Motor neuron (in vitro differentiated cells): ENCODE measurements at regions not wholly inside any gene's neighbourhood (a gene's known extent, or its start where the extent isn't known, plus 50 kb on each side); places are given as distances from the start of the nearest gene placed in this dataset.
A peak's percentile ranks its signal among the peaks of the same experiment; 100 is the strongest.

Experiments used
- ATAC-seq, 8 experiments: fragments of 200-7000 bp; cut with Tn5 transposase; replicated peaks in 6 of 8; 2 replicates each; pipeline ENCODE4 v1.8.0; 2021; ENCODE audit warnings: mild to moderate bottlenecking in 8 of 8, moderate library complexity in 8 of 8
- H3K27ac ChIP-seq, 2 donors: fragments of 250-450 bp; sonication (Bioruptor Pico); 2 replicates each; pipeline ENCODE4 v1.9.0; 2021; ENCODE audit warnings: antibody characterized with exemption in 2 of 2, mild to moderate bottlenecking in 2 of 2, moderate library complexity in 1 of 2
- H3K4me1 ChIP-seq, 2 donors: fragments of 250-450 bp; sonication (Bioruptor Pico); replicated peaks in 1 of 2; 2 replicates each; pipeline ENCODE4 v1.6.1; 2021; ENCODE audit warnings: antibody characterized with exemption in 2 of 2, mild to moderate bottlenecking in 2 of 2, moderate library complexity in 1 of 2
- H3K4me3 ChIP-seq, 5 donors: fragments of 250-450 bp; sonication (Bioruptor Pico); 2 replicates each; pipeline ENCODE4 v1.9.0; 2021; ENCODE audit warnings: antibody characterized with exemption in 5 of 5, mild to moderate bottlenecking in 5 of 5, moderate library complexity in 4 of 5
- WGBS, 10 experiments: fragments of 450-650 bp; shearing (Covaris generic); methylation state at CpG; one replicate each; pipeline ENCODE4 v1.0.0; 2022; 5-methylcytosine and 5-hydroxymethylcytosine counted together
- in situ Hi-C, 9 experiments: fragments of 400-800 bp; cut with MboI; loops; one replicate each; pipeline ENCODE4 v1.15.0; 2021; ENCODE audit warnings: low sequenced_read_pairs in 9 of 9, low pct_unique_long_range_greater_than_20kb in 2 of 9; ENCODE audit not compliant: unreplicated experiment in 9 of 9

DNA sequence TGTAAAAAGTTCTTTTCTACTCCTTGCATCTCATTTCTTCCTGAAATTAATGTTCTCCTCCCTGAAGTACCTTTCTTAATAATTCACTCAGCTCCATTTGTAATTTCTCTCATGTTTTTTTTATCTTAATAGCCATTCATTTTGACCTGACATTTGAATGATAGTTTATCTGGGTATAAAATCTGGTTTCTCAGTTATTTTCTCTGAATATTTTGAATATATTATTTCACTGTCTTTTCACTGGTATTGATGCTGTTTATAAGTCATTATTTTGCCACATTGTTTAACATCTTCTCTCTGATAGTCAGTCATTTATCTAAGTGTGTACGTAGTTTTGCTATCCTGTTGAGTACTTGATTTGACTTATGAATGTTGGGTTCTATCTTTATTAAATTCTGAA is 68.8 kb upstream of the ARHGAP18 start:
- in situ Hi-C loops, result loop anchor here in 1 of 9 experiments (25.0 kb wide), 1 partner anchor 234 kb away; the partner anchor contains the start of gene L3MBTL3
- H3K4me3 ChIP-seq, result no peak overlapping the region
- H3K4me1 ChIP-seq, result no peaks in the 10 kb centered on the region
- 0 to 67% (median 0%) methylated on average over 1 of the region's 1 CpG; no CpG with 5 or more reads in 1 of the 10 experiments for WGBS, 10 experiments
- ATAC-seq, result no peak
- no peak overlapping the region for H3K27ac ChIP-seq

GRCh38 chr6:129777371-129777770 is 67.4 kb upstream of the ARHGAP18 start:
- Histone ChIP-seq H3K4me3 (no peak overlapping the region), H3K27ac (no peak overlapping the region), H3K4me1 (no peaks in the 10 kb centered on the region)
- ATAC-seq, result no peak
- in situ Hi-C loops, result loop anchor here in 1 of 9 experiments (25.0 kb wide), 1 partner anchor 235 kb away; the partner anchor contains the start of gene L3MBTL3

DNA sequence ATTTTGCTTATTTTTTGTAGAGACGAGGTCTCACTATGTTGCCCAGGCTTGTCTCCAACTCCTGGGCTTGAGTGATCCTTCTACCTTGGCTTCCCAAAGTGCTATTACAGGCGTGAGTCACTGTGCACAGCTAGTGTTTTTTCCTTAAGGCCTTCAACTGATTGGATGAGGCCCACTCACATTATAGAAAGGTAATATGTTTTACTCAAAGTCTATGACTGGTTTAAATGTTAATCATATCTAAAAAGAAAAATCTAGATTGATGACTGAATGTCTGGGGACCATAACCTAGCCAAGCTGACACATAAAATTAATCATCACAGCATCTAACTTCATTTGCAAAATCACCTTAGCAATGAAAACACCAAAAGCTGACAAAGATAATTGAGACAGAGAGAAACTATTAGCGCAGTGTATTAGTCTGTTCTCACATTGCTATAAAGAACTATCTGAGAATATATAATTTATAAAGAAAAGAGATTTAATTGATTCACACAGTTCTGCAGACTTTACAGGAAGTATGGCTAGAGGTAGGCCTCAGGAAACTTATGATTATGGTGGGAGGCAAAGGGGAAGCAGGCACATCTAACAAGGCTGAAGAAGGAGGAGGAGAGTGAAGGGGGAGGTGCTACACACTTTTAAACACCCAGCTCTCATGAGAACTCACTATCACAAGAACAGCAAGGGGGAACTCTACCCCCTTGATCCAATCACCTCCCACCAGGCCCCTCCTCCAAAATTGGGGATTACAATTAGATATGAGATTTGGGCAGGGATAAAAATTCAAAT is 66.8 kb upstream of the ARHGAP18 start:
- 70 to 100% (median 89%) methylated on average over 1 to 3 of the region's 3 CpGs; no CpG with 5 or more reads in 1 of the 10 experiments for WGBS, 10 experiments
- ATAC-seq, result no peak

DNA sequence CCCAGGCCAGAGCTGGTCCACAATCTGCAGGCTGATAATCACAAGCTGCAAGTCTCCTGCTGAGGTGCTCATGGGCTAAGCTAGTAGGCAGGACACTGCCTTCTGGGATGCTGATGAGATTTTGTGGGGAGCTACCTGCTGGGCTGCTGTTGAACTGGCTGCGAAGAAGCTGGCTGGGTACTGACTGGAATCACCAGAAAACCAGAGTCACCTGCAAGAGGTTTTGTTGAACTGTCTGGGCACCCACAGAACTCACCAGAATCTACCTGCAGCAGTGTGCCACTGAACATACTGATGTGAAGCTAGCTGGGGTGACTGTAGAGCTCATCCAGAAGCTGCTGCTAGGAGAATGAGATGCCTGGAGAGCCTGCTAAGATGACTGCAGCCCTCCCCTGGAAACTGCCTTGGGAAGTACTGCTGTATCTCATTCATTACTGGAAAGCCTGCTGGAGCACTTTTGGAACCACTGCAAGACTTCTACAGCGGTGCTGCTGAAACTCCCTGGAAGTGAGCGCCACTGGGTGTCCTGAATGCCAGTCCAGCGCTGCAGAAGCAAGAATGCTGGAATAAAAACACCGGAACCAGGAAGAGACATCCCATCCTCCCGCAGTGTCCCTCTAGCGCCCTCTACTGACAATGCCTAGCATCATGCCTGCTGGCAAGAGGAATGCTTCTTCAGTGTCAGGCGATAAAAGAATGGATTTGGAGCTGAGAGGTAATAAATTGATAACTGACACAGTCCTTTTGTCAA is 64.9 kb upstream of the ARHGAP18 start:
- H3K4me1 ChIP-seq, result no peaks in the 10 kb centered on the region
- no peak overlapping the region for H3K27ac ChIP-seq
- H3K4me3 ChIP-seq, result no peak overlapping the region
- WGBS, 10 experiments, result 0 to 30% (median 12%) methylated on average over 1 to 7 of the region's 8 CpGs; no CpG with 5 or more reads in 1 of the 10 experiments
- in situ Hi-C loops, result loop anchor here in 1 of 9 experiments (25.0 kb wide), 1 partner anchor 237 kb away; the partner anchor contains the start of gene L3MBTL3
- peak; percentile 72 to 99 (median 94) for ATAC-seq

More for the DNA sequence above, 66.8 kb upstream of the ARHGAP18 start:
- no peak overlapping the region for H3K27ac ChIP-seq
- no peaks in the 10 kb centered on the region for H3K4me1 ChIP-seq
- in situ Hi-C loops, result loop anchor here in 1 of 9 experiments (25.0 kb wide), 1 partner anchor 236 kb away; the partner anchor contains the start of gene L3MBTL3
- H3K4me3 ChIP-seq, result no peak overlapping the region

DNA sequence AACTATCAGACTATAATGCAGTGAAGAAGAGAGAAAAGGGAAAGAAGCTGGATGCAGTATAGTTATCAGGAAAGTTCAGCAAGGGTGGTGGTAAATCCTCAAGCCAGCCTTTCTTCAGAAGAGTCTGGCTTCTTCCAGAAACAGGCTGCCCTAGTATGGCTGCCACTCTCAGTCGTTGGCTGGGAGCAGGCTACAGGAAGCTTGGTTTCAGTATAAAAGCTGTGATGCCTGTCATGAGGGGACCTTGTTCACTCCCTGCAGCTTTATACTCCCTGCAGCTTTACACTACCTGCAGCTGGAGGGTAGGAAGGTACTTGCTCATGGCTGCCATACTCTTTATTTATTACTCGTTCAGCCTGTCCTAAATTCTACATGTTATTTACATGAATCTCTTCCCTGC is 63.3 kb upstream of the ARHGAP18 start:
- no peak for ATAC-seq
- 33 to 90% (median 60%) methylated on average over 1 to 2 of the region's 2 CpGs; no CpG with 5 or more reads in 3 of the 10 experiments for WGBS, 10 experiments
- Histone ChIP-seq H3K27ac (no peak overlapping the region), H3K4me3 (no peak overlapping the region), H3K4me1 (peaks cover 1 to 2% of the 10 kb centered on the region in 2 donors)
- in situ Hi-C loops, result no loop called here

GRCh38 chr6:129771678-129772077 is 61.7 kb upstream of the ARHGAP18 start:
- WGBS, 10 experiments, result 86 to 100% (median 94%) methylated on average over 1 to 4 of the region's 4 CpGs; no CpG with 5 or more reads in 5 of the 10 experiments
- H3K4me3 ChIP-seq, result no peak overlapping the region
- no peak overlapping the region for H3K27ac ChIP-seq
- in situ Hi-C loops, result no loop called here
- peaks cover 8 to 11% of the 10 kb centered on the region in 2 donors for H3K4me1 ChIP-seq
- no peak for ATAC-seq

GRCh38 chr6:129767776-129768485 is 58.0 kb upstream of the ARHGAP18 start:
- in situ Hi-C loops, result no loop called here
- Histone ChIP-seq H3K4me1 (peaks cover 11% of the 10 kb centered on the region in 2 donors), H3K4me3 (peak overlapping the region; percentile 34 to 50 (median 39)), H3K27ac (peak overlapping the region in 1 of 2 donors; percentile 3)
- ATAC-seq, result peak in 1 of 8 experiments; percentile 2
- 29 to 73% (median 59%) methylated on average over 1 to 11 of the region's 11 CpGs for WGBS, 10 experiments

DNA sequence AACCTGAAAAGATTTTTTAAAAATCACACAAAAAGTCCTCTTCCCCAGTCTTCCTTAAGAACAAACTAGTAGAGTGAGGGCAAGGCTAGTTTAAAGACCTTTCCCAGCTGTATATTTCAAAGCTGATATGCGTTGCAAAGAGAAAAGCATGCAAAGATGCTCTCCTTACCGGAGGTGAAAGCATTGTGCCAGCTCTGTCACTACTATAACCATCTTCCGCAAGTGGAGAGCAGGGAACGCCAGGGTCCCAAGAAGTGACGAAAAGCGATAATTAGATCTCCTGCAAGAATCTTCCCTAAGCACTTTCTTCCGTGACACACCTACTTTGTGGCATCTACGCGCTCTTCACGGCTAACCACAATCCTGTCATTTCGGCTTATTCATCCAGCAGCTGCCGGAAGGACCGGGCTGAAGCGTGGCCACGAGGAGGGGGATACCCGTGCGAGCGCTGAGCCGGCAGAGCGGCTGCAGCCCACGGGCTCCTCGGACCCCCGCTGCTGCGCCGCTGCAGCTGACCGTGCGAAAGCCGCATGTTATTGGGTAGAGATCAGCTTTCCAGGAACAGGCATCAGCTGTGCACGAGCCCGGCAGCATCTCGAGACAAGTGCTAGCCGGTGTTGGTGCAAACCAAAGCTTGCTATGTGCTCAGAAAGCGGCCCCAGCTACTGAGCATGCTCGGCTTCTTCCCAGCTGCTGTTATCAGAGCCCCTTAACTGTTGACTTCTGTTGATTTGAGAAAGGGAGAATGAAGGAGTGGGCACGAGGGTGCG is 57.2 kb upstream of the ARHGAP18 start:
- ATAC-seq, result peak; percentile 91 to 98 (median 97)
- in situ Hi-C loops, result no loop called here

DNA sequence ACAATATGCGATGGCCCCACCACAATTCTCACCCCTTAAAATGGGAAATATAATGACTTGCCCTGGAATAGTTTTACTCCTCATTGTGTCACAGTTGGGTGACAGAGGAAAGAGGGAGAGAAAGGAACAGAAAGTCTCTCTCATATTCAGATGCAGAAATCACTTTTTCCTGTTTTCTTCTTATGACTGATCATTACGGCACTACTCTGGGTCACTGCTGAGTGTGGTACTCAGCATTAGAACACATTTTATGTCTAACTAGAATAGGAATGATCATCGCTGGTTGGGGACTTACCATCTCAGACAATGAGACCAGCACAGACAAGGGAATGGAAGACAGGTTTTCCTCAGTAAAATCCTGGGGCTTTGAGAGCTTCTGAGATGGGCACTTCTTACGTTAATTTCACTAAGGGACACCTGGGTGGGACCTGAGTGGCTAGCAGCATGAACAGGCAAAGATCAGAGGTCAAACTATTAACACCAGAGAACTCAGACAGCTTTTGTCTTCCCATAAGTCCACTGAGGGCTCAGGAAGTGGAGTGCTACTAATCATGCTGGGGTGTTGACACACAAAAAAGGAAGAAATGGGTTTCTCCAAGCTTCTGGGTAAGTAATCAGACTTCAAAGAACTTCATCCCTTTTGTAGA is 54.9 kb upstream of the ARHGAP18 start:
- in situ Hi-C loops, result no loop called here
- no peak overlapping the region for H3K27ac ChIP-seq
- no peak overlapping the region for H3K4me3 ChIP-seq

More for the DNA sequence above, 57.2 kb upstream of the ARHGAP18 start:
- Histone ChIP-seq H3K27ac (peak overlapping the region; percentile 3 to 14), H3K4me3 (peak overlapping the region; percentile 34 to 50 (median 39)), H3K4me1 (peaks cover 11% of the 10 kb centered on the region in 2 donors)
- WGBS, 10 experiments, result 2 to 11% (median 3%) methylated on average over 5 to 28 of the region's 36 CpGs; no CpG with 5 or more reads in 2 of the 10 experiments

DNA sequence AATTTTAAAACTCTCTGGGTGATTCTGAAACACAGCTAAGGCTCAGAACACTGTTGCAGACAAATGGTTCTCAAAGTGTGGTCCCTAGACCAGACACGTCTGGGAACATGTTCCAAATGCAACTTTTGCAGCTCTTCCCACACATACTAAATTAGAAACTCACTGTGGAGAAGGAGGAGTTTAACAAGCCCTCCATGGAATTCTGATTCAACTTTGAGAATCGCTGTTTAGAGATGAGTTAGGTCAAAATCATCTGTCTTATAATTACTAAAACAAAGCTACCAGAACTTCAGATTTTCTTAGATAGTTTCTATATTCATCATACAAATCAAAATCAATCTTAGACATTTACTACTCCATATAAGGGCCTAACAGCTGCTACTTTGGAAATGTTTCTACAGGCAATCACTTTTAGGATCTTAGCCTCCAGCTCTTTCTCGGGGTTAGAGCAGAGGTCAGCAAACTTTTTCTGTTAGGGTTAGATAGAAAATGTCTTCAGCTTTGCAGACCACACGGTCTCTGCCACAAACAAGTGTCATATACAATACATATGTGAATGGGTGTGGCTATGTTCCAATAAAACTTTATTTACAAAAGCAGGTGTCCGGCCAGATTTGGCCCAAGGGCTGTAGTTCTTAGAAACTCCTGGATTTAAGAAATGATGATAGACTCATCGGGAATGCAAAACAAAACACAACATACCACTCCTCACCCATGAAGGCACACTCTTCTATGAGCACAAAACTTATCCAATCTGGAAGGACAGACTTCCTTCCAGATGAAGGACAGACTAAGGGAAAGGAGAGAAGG is 50.0 kb upstream of the ARHGAP18 start:
- in situ Hi-C loops, result no loop called here
- Histone ChIP-seq H3K4me3 (no peak overlapping the region), H3K27ac (no peak overlapping the region), H3K4me1 (peaks cover 0 to 3% of the 10 kb centered on the region in 2 donors)
- no peak for ATAC-seq
- WGBS, 10 experiments, result 30 to 93% (median 84%) methylated on average over 1 to 6 of the region's 6 CpGs; no CpG with 5 or more reads in 2 of the 10 experiments

More for the DNA sequence above, 54.9 kb upstream of the ARHGAP18 start:
- ATAC-seq, result no peak
- WGBS, 10 experiments, result 40 to 100% (median 63%) methylated on average over 1 to 3 of the region's 4 CpGs; no CpG with 5 or more reads in 3 of the 10 experiments
- H3K4me1 ChIP-seq, result peaks cover 11% of the 10 kb centered on the region in 2 donors
